Endodermal cell (in vitro differentiated cells): ENCODE measurements at regions not wholly inside any gene's neighbourhood (a gene's known extent, or its start where the extent isn't known, plus 50 kb on each side); places are given as distances from the start of the nearest gene placed in this dataset.

Source experiments
- DNase-seq: peaks from one replicate; pipeline ENCODE4 v3.0.0-alpha.2; 2017
- H3K27ac ChIP-seq: 2 replicates; pipeline ENCODE4 v1.5.1; 2013; ENCODE audit warnings: mild to moderate bottlenecking, low read depth, low read length, moderate library complexity
- H3K27me3 ChIP-seq: 2 replicates; pipeline ENCODE4 v1.6.1; 2013; ENCODE audit warnings: mild to moderate bottlenecking, low read length, moderate library complexity; ENCODE audit not compliant: insufficient read depth, control insufficient read depth, poor library complexity, severe bottlenecking
- H3K36me3 ChIP-seq: 2 replicates; pipeline ENCODE4 v1.7.0; 2013; ENCODE audit warnings: mild to moderate bottlenecking, low read length, moderate library complexity; ENCODE audit not compliant: control insufficient read depth, insufficient read depth
- H3K4me1 ChIP-seq: one replicate; pipeline ENCODE4 v1.7.0; 2013; ENCODE audit warnings: low read length; ENCODE audit not compliant: control insufficient read depth, insufficient read depth
- H3K4me3 ChIP-seq: 2 replicates; pipeline ENCODE4 v1.5.1; 2013; ENCODE audit warnings: mild to moderate bottlenecking, low read length, moderate library complexity
- H3K9ac ChIP-seq: 2 replicates; pipeline ENCODE4 v1.6.1; 2013; ENCODE audit warnings: mild to moderate bottlenecking, low read length, moderate library complexity; ENCODE audit not compliant: poor library complexity, severe bottlenecking; ENCODE audit errors: extremely low read depth
- H3K9me3 ChIP-seq: 2 replicates; pipeline ENCODE4 v1.6.1; 2013; ENCODE audit warnings: mild to moderate bottlenecking, low read length, moderate library complexity; ENCODE audit not compliant: control insufficient read depth
- H3K27ac Mint-ChIP-seq: 2 replicates; pipeline ENCODE4 v1.8.0; 2020; ENCODE audit warnings: mixed read lengths
- H3K27me3 Mint-ChIP-seq: 2 replicates; pipeline ENCODE4 v1.8.0; 2021; ENCODE audit warnings: mild to moderate bottlenecking, mixed read lengths; ENCODE audit not compliant: insufficient read depth
- H3K36me3 Mint-ChIP-seq: 2 replicates; pipeline ENCODE4 v1.8.0; 2020; ENCODE audit warnings: low read depth, mixed read lengths
- H3K4me1 Mint-ChIP-seq: 2 replicates; pipeline ENCODE4 v1.8.0; 2020; ENCODE audit warnings: mixed read lengths
- H3K4me3 Mint-ChIP-seq: 2 replicates; pipeline ENCODE4 v1.8.0; 2020; ENCODE audit warnings: mild to moderate bottlenecking, moderate library complexity, mixed read lengths
- H3K9me3 Mint-ChIP-seq: 2 replicates; pipeline ENCODE4 v1.8.0; 2020; ENCODE audit warnings: mild to moderate bottlenecking, mixed read lengths
- CTCF ChIP-seq: fragments of 200-600 bp; sonication (generic); conservative IDR thresholded peaks from 2 replicates; pipeline ENCODE4 v1.5.0; 2021; ENCODE audit warnings: antibody characterized with exemption, mild to moderate bottlenecking
- WGBS, 2 experiments: methylation state at CpG; one replicate each; pipeline versions ENCODE4 v1.1.5 to v1.1.7; 2013; ENCODE audit warnings: missing lambda C conversion rate in 2 of 2, mixed read lengths in 1 of 2; ENCODE audit not compliant: insufficient coverage in 1 of 2, insufficient read length in 1 of 2; 5-methylcytosine and 5-hydroxymethylcytosine counted together

- H3K4me1 ChIP-seq, result no peaks in the 10 kb centered on the region
- no peak overlapping the region for H3K9ac ChIP-seq
- TF ChIP-seq CTCF, result no peak
- no peak overlapping the region for H3K4me3 ChIP-seq
- no peak overlapping the region for H3K27ac ChIP-seq
- no peak for DNase-seq
- no peak overlapping the region for H3K27ac Mint-ChIP-seq
- no peak overlapping the region for H3K4me3 Mint-ChIP-seq
- WGBS, 2 experiments, result 100% methylated on average over 1 to 2 of the region's 2 CpGs
- H3K27me3 Mint-ChIP-seq, result no peaks in the 10 kb centered on the region
- H3K36me3 ChIP-seq, result no peaks in the 10 kb centered on the region
- H3K9me3 Mint-ChIP-seq, result no peaks in the 10 kb centered on the region
- H3K4me1 Mint-ChIP-seq, result no peaks in the 10 kb centered on the region
- H3K27me3 ChIP-seq, result no peaks in the 10 kb centered on the region
- H3K9me3 ChIP-seq, result no peaks in the 10 kb centered on the region
- no peaks in the 10 kb centered on the region for H3K36me3 Mint-ChIP-seq
Observed at GRCh38 chr13:48892053-48892687, 83.5 kb upstream of the FNDC3A start.

- no peak for TF ChIP-seq CTCF
- Mint-ChIP-seq H3K27me3 (no peaks in the 10 kb centered on the region), H3K4me1 (no peaks in the 10 kb centered on the region), H3K4me3 (no peak overlapping the region), H3K27ac (no peak overlapping the region), H3K9me3 (no peaks in the 10 kb centered on the region), H3K36me3 (no peaks in the 10 kb centered on the region)
- Histone ChIP-seq H3K4me1 (no peaks in the 10 kb centered on the region), H3K9me3 (no peaks in the 10 kb centered on the region), H3K27me3 (no peaks in the 10 kb centered on the region), H3K27ac (no peak overlapping the region), H3K4me3 (no peak overlapping the region), H3K36me3 (no peaks in the 10 kb centered on the region), H3K9ac (no peak overlapping the region)
- no peak for DNase-seq
- WGBS, 2 experiments, result 83 to 93% methylated on average over 2 to 3 of the region's 3 CpGs
Observed at GRCh38 chr13:48892688-48893075, 83.0 kb upstream of the FNDC3A start.

GRCh38 chr13:48896312-48896711 is 79.4 kb upstream of the FNDC3A start:
- Histone ChIP-seq H3K9me3 (no peaks in the 10 kb centered on the region), H3K36me3 (no peaks in the 10 kb centered on the region), H3K9ac (no peak overlapping the region), H3K27ac (no peak overlapping the region), H3K4me3 (no peak overlapping the region), H3K4me1 (no peaks in the 10 kb centered on the region), H3K27me3 (no peaks in the 10 kb centered on the region)
- Mint-ChIP-seq H3K4me3 (no peak overlapping the region), H3K9me3 (no peaks in the 10 kb centered on the region), H3K36me3 (no peaks in the 10 kb centered on the region), H3K27ac (no peak overlapping the region), H3K4me1 (no peaks in the 10 kb centered on the region), H3K27me3 (peaks cover 3% of the 10 kb centered on the region)
- no peak for DNase-seq
- no peak for TF ChIP-seq CTCF
